ENCODE measurements at regions not wholly inside any gene's neighbourhood (a gene's known extent, or its start where the extent isn't known, plus 50 kb on each side); places are given as distances from the start of the nearest gene placed in this dataset.

DNA sequence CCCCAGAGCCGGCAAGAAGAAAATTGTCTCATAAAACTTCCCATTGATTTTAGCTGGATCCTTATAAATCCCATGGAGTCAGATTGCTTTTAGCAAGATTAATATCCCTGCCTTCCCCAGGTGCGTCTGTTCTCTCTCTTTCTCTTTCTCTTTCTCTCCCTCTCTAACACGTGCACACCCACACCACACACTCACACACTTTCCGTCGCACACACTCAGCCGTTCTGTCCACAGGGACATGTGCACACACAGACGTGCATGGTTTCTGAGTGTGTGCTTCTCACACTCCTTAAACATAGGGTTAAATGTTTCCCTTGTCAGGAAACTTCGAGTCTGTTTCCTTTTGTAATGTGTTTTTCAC lies 98.7 kb upstream of the NFIA start:
- TF ChIP-seq, protein P1, sequence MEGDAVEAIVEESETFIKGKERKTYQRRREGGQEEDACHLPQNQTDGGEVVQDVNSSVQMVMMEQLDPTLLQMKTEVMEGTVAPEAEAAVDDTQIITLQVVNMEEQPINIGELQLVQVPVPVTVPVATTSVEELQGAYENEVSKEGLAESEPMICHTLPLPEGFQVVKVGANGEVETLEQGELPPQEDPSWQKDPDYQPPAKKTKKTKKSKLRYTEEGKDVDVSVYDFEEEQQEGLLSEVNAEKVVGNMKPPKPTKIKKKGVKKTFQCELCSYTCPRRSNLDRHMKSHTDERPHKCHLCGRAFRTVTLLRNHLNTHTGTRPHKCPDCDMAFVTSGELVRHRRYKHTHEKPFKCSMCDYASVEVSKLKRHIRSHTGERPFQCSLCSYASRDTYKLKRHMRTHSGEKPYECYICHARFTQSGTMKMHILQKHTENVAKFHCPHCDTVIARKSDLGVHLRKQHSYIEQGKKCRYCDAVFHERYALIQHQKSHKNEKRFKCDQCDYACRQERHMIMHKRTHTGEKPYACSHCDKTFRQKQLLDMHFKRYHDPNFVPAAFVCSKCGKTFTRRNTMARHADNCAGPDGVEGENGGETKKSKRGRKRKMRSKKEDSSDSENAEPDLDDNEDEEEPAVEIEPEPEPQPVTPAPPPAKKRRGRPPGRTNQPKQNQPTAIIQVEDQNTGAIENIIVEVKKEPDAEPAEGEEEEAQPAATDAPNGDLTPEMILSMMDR (IDR thresholded peaks at IDR 0.05): no peak
- Histone ChIP-seq H3K4me3 (replicated peaks in 1 of 3; ENCODE audit: low read depth in 2 of 3, low read length in 3 of 3) (no peak overlapping the region), H3K4me1 (ENCODE audit: control insufficient read depth in 1 of 2, insufficient read depth in 2 of 2, low read length in 2 of 2) (no peaks in the 10 kb centered on the region), H3K36me3 (replicated peaks in 1 of 2; ENCODE audit: control insufficient read depth in 1 of 2, insufficient read depth in 2 of 2, low read length in 2 of 2) (no peaks in the 10 kb centered on the region), H2AFZ (ENCODE audit: insufficient read depth, low read depth, low read length, poor library complexity, severe bottlenecking) (no peak overlapping the region), H3K79me2 (ENCODE audit: insufficient read depth, low read length) (no peaks in the 10 kb centered on the region), H3K9me3 (replicated peaks in 1 of 2; ENCODE audit: control insufficient read depth in 1 of 2, insufficient read depth in 1 of 2, low read length in 2 of 2) (no peaks in the 10 kb centered on the region), H3K27ac (ENCODE audit: low read depth in 1 of 2, low read length in 2 of 2) (no peak overlapping the region), H3K4me2 (replicated peaks; ENCODE audit: extremely low read depth, low read length, poor library complexity, severe bottlenecking) (no peak overlapping the region), H4K20me1 (ENCODE audit: insufficient read depth, low read length) (no peaks in the 10 kb centered on the region), H3K9ac (ENCODE audit: insufficient read depth, low read length, poor library complexity, severe bottlenecking) (no peak overlapping the region), H3K27me3 (ENCODE audit: control insufficient read depth in 2 of 2, insufficient read depth in 2 of 2, low read length in 2 of 2) (no peaks in the 10 kb centered on the region)
- no peaks in the 10 kb centered on the region for H3K36me3 Mint-ChIP-seq
- no peak overlapping the region for H3K4me3 Mint-ChIP-seq
- no peak overlapping the region for H3K27ac Mint-ChIP-seq
- H3K27me3 Mint-ChIP-seq (ENCODE audit: low read depth in 3 of 3): peaks cover 0 to 4% (median 3%) of the 10 kb centered on the region in 3 donors
- H3K4me1 Mint-ChIP-seq: peaks cover 2% of the 10 kb centered on the region
- DNase-seq: no peak
- no peaks in the 10 kb centered on the region for H3K9me3 Mint-ChIP-seq
- intact Hi-C loops (cut with micrococcal nuclease): no loop called here
- 77% methylated on average over 7 of the region's 8 CpGs for WGBS (ENCODE audit: insufficient coverage)

DNA sequence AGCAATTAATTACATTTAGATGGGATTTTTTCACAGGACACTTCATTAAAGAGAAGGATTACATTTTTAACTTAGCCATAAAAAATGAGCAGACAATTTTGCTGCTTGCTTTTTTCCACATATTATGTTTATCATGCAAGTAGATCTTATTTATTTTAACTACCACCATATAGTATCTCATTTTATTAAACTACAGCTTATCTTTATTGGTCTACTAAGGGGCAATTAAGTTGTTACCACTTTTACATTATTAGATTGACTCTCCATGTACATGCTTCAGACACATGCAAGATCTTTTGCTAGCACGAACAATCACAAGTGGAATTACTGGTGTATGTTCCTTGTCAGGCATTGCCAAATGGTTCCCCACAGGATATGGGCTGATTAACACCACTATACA lies 99.8 kb upstream of the NFIA start:
- Histone ChIP-seq H3K9me3 (replicated peaks in 1 of 2; ENCODE audit: control insufficient read depth in 1 of 2, insufficient read depth in 1 of 2, low read length in 2 of 2) (no peaks in the 10 kb centered on the region), H2AFZ (ENCODE audit: insufficient read depth, low read depth, low read length, poor library complexity, severe bottlenecking) (no peak overlapping the region), H3K27me3 (ENCODE audit: control insufficient read depth in 2 of 2, insufficient read depth in 2 of 2, low read length in 2 of 2) (no peaks in the 10 kb centered on the region), H3K4me1 (ENCODE audit: control insufficient read depth in 1 of 2, insufficient read depth in 2 of 2, low read length in 2 of 2) (no peaks in the 10 kb centered on the region), H3K36me3 (replicated peaks in 1 of 2; ENCODE audit: control insufficient read depth in 1 of 2, insufficient read depth in 2 of 2, low read length in 2 of 2) (no peaks in the 10 kb centered on the region), H3K79me2 (ENCODE audit: insufficient read depth, low read length) (no peaks in the 10 kb centered on the region), H3K4me3 (replicated peaks in 1 of 3; ENCODE audit: low read depth in 2 of 3, low read length in 3 of 3) (no peak overlapping the region), H3K9ac (ENCODE audit: insufficient read depth, low read length, poor library complexity, severe bottlenecking) (no peak overlapping the region), H3K27ac (ENCODE audit: low read depth in 1 of 2, low read length in 2 of 2) (no peak overlapping the region), H4K20me1 (ENCODE audit: insufficient read depth, low read length) (no peaks in the 10 kb centered on the region), H3K4me2 (replicated peaks; ENCODE audit: extremely low read depth, low read length, poor library complexity, severe bottlenecking) (no peak overlapping the region)
- TF ChIP-seq, protein P1 (IDR thresholded peaks at IDR 0.05): no peak
- Mint-ChIP-seq H3K4me3 (no peak overlapping the region), H3K36me3 (no peaks in the 10 kb centered on the region), H3K27ac (no peak overlapping the region), H3K27me3 (ENCODE audit: low read depth in 3 of 3) (peaks cover 0 to 3% (median 2%) of the 10 kb centered on the region in 3 donors), H3K4me1 (peaks cover 2% of the 10 kb centered on the region), H3K9me3 (no peaks in the 10 kb centered on the region)
- no peak for DNase-seq
- intact Hi-C loops (cut with micrococcal nuclease): no loop called here
- WGBS (ENCODE audit: insufficient coverage): no CpG with 5 or more reads among the region's 1 CpG
